Mesendoderm (in vitro differentiated cells): ENCODE measurements at regions not wholly inside any gene's neighbourhood (a gene's known extent, or its start where the extent isn't known, plus 50 kb on each side); places are given as distances from the start of the nearest gene placed in this dataset.
A peak's percentile ranks its signal among the peaks of the same experiment; 100 is the strongest.
"Not testable (repeated sequence)": the region's sequence is repeated elsewhere in the genome, so short reads cannot be mapped to it uniquely, and the experiment has no call there.

Experiments used
- DNase-seq: peaks from one replicate; pipeline ENCODE4 v3.0.0; 2013
- H2AK5ac ChIP-seq: 2 replicates; pipeline ENCODE4 v1.6.1; 2013; ENCODE audit warnings: low read length, inconsistent platforms
- H2BK120ac ChIP-seq: 2 replicates; pipeline ENCODE4 v1.6.1; 2013; ENCODE audit warnings: low read depth, mild to moderate bottlenecking, low read length, moderate library complexity, mixed read lengths
- H2BK15ac ChIP-seq: replicated peaks from 2 replicates; pipeline ENCODE4 v1.6.1; 2013; ENCODE audit warnings: low read depth, mild to moderate bottlenecking, moderate library complexity
- H2BK5ac ChIP-seq: 2 replicates; pipeline ENCODE4 v1.6.1; 2013; ENCODE audit warnings: low read length, inconsistent platforms
- H3K18ac ChIP-seq: 2 replicates; pipeline ENCODE4 v1.6.1; 2013; ENCODE audit warnings: mild to moderate bottlenecking, low read length, mixed read lengths
- H3K23ac ChIP-seq: one replicate; pipeline ENCODE4 v1.6.1; 2013; ENCODE audit warnings: low read length
- H3K27ac ChIP-seq: 2 replicates; pipeline ENCODE4 v1.5.1; 2013; ENCODE audit warnings: low read depth, mild to moderate bottlenecking, inconsistent platforms, low read length, moderate library complexity
- H3K27me3 ChIP-seq: 2 replicates; pipeline ENCODE4 v1.6.1; 2013; ENCODE audit warnings: low read length, control low read depth, mild to moderate bottlenecking, inconsistent platforms; ENCODE audit not compliant: insufficient read depth, poor library complexity
- H3K36me3 ChIP-seq: 2 replicates; pipeline ENCODE4 v1.6.1; 2013; ENCODE audit warnings: low read length, inconsistent platforms; ENCODE audit not compliant: control insufficient read depth, insufficient read depth
- H3K4ac ChIP-seq: one replicate; pipeline ENCODE4 v1.6.1; 2013; ENCODE audit warnings: low read depth, mild to moderate bottlenecking, low read length, moderate library complexity
- H3K4me1 ChIP-seq: 2 replicates; pipeline ENCODE4 v1.6.1; 2013; ENCODE audit warnings: low read depth, low read length, inconsistent platforms; ENCODE audit not compliant: control insufficient read depth
- H3K4me2 ChIP-seq: 2 replicates; pipeline ENCODE4 v1.6.1; 2013; ENCODE audit warnings: low read length
- H3K4me3 ChIP-seq: 2 replicates; pipeline ENCODE4 v1.5.1; 2013; ENCODE audit warnings: mild to moderate bottlenecking, low read length
- H3K56ac ChIP-seq: one replicate; pipeline ENCODE4 v1.6.1; 2013; ENCODE audit warnings: low read length
- H3K79me1 ChIP-seq: 2 replicates; pipeline ENCODE4 v1.6.1; 2013; ENCODE audit warnings: low read length, inconsistent platforms
- H3K79me2 ChIP-seq: 2 replicates; pipeline ENCODE4 v1.6.1; 2013; ENCODE audit warnings: mild to moderate bottlenecking, low read length; ENCODE audit not compliant: control insufficient read depth, insufficient read depth
- H3K9ac ChIP-seq: 2 replicates; pipeline ENCODE4 v1.6.1; 2013; ENCODE audit warnings: low read length, inconsistent platforms
- H4K5ac ChIP-seq: one replicate; pipeline ENCODE4 v1.6.1; 2013; ENCODE audit warnings: low read length
- H4K8ac ChIP-seq: one replicate; pipeline ENCODE4 v1.6.1; 2013; ENCODE audit warnings: low read depth, mild to moderate bottlenecking, control low read depth, low read length, moderate library complexity
- WGBS: extraction: QIAGEN DNeasy Blood & Tissue Kit; methylation state at CpG from one replicate; pipeline ENCODE4 v1.1.7; 2013; ENCODE audit warnings: low lambda C conversion rate, missing lambda C conversion rate; ENCODE audit not compliant: insufficient coverage; ENCODE audit errors: extremely low coverage; 5-methylcytosine and 5-hydroxymethylcytosine counted together

GRCh38 chr12:126932156-126932555 is 1334.8 kb upstream of the TMEM132C start:
- H3K27me3 ChIP-seq: no peaks in the 10 kb centered on the region
- no peak overlapping the region for H2BK15ac ChIP-seq
- H3K56ac ChIP-seq: no peak overlapping the region
- no peaks in the 10 kb centered on the region for H3K79me2 ChIP-seq
- H3K27ac ChIP-seq: no peak overlapping the region
- H3K4ac ChIP-seq: no peak overlapping the region
- no peak overlapping the region for H2AK5ac ChIP-seq
- no peaks in the 10 kb centered on the region for H3K36me3 ChIP-seq
- no peak overlapping the region for H3K23ac ChIP-seq
- no peak overlapping the region for H4K8ac ChIP-seq
- no CpG with 5 or more reads among the region's 1 CpG for WGBS
- H3K9ac ChIP-seq: no peak overlapping the region
- no peak overlapping the region for H3K4me3 ChIP-seq
- H2BK5ac ChIP-seq: no peak overlapping the region
- no peak overlapping the region for H3K18ac ChIP-seq
- DNase-seq: no peak
- no peak overlapping the region for H3K4me2 ChIP-seq
- H3K79me1 ChIP-seq: no peaks in the 10 kb centered on the region
- H2BK120ac ChIP-seq: no peak overlapping the region
- no peak overlapping the region for H4K5ac ChIP-seq
- no peaks in the 10 kb centered on the region for H3K4me1 ChIP-seq

GRCh38 chr12:126935435-126935834 is 1331.5 kb upstream of the TMEM132C start:
- H2BK15ac ChIP-seq: no peak overlapping the region
- H3K79me1 ChIP-seq: no peaks in the 10 kb centered on the region
- WGBS: no CpG with 5 or more reads among the region's 4 CpGs
- H3K56ac ChIP-seq: no peak overlapping the region
- no peak overlapping the region for H2BK5ac ChIP-seq
- H4K8ac ChIP-seq: no peak overlapping the region
- no peak overlapping the region for H2AK5ac ChIP-seq
- no peaks in the 10 kb centered on the region for H3K4me1 ChIP-seq
- H3K27me3 ChIP-seq: no peaks in the 10 kb centered on the region
- no peaks in the 10 kb centered on the region for H3K36me3 ChIP-seq
- no peak overlapping the region for H3K23ac ChIP-seq
- no peak overlapping the region for H3K27ac ChIP-seq
- H3K79me2 ChIP-seq: no peaks in the 10 kb centered on the region
- H3K18ac ChIP-seq: no peak overlapping the region
- no peak overlapping the region for H4K5ac ChIP-seq
- H3K4me3 ChIP-seq: no peak overlapping the region
- no peak overlapping the region for H3K9ac ChIP-seq
- no peak overlapping the region for H2BK120ac ChIP-seq
- DNase-seq: no peak
- H3K4ac ChIP-seq: no peak overlapping the region
- H3K4me2 ChIP-seq: no peak overlapping the region

GRCh38 chr12:126936181-126936851 is 1330.7 kb upstream of the TMEM132C start:
- H3K27ac ChIP-seq: no peak overlapping the region
- H3K79me2 ChIP-seq: no peaks in the 10 kb centered on the region
- no peak overlapping the region for H3K4ac ChIP-seq
- no peak overlapping the region for H4K8ac ChIP-seq
- H3K4me1 ChIP-seq: no peaks in the 10 kb centered on the region
- H2BK5ac ChIP-seq: no peak overlapping the region
- H2BK15ac ChIP-seq: no peak overlapping the region
- H3K36me3 ChIP-seq: no peaks in the 10 kb centered on the region
- H4K5ac ChIP-seq: no peak overlapping the region
- no peak overlapping the region for H3K9ac ChIP-seq
- no peaks in the 10 kb centered on the region for H3K79me1 ChIP-seq
- DNase-seq: peak; percentile 4
- H2BK120ac ChIP-seq: no peak overlapping the region
- H3K23ac ChIP-seq: no peak overlapping the region
- H3K27me3 ChIP-seq: no peaks in the 10 kb centered on the region
- no peak overlapping the region for H3K18ac ChIP-seq
- WGBS: no CpG with 5 or more reads among the region's 11 CpGs
- no peak overlapping the region for H3K4me3 ChIP-seq
- H2AK5ac ChIP-seq: no peak overlapping the region
- H3K4me2 ChIP-seq: no peak overlapping the region
- no peak overlapping the region for H3K56ac ChIP-seq

- Histone ChIP-seq H3K27me3 (no peaks in the 10 kb centered on the region), H3K27ac (no peak overlapping the region), H2AK5ac (no peak overlapping the region), H3K56ac (no peak overlapping the region), H3K79me2 (no peaks in the 10 kb centered on the region), H3K79me1 (no peaks in the 10 kb centered on the region), H4K5ac (no peak overlapping the region), H3K4me3 (no peak overlapping the region), H3K36me3 (no peaks in the 10 kb centered on the region), H2BK15ac (no peak overlapping the region), H3K9ac (no peak overlapping the region), H3K23ac (no peak overlapping the region), H3K18ac (no peak overlapping the region), H2BK120ac (no peak overlapping the region), H2BK5ac (no peak overlapping the region), H4K8ac (no peak overlapping the region), H3K4me1 (no peaks in the 10 kb centered on the region), H3K4me2 (no peak overlapping the region), H3K4ac (no peak overlapping the region)
- no CpG with 5 or more reads among the region's 1 CpG for WGBS
- DNase-seq: no peak
Observed at GRCh38 chr12:126937431-126937830, 1329.5 kb upstream of the TMEM132C start.

- no CpG with 5 or more reads among the region's 6 CpGs for WGBS
- no peak overlapping the region for H3K4ac ChIP-seq
- no peaks in the 10 kb centered on the region for H3K27me3 ChIP-seq
Observed at GRCh38 chr12:126944684-126945083, 1322.3 kb upstream of the TMEM132C start.

GRCh38 chr12:126946958-126947357 is 1320.0 kb upstream of the TMEM132C start:
- H2BK120ac ChIP-seq, H2BK5ac ChIP-seq, H3K27ac ChIP-seq, H4K5ac ChIP-seq, H3K56ac ChIP-seq, H3K79me1 ChIP-seq, H3K23ac ChIP-seq, H4K8ac ChIP-seq, H3K27me3 ChIP-seq, H3K4me1 ChIP-seq, H3K36me3 ChIP-seq, H3K18ac ChIP-seq, H3K9ac ChIP-seq, DNase-seq, H3K4ac ChIP-seq, H2BK15ac ChIP-seq, H2AK5ac ChIP-seq, H3K4me3 ChIP-seq, H3K4me2 ChIP-seq, H3K79me2 ChIP-seq: not testable (repeated sequence)
- WGBS: no CpG with 5 or more reads among the region's 7 CpGs

More at GRCh38 chr12:126944684-126945083, 1322.3 kb upstream of the TMEM132C start:
- Histone ChIP-seq H3K18ac (no peak overlapping the region), H2AK5ac (no peak overlapping the region), H3K23ac (no peak overlapping the region), H4K5ac (no peak overlapping the region), H2BK15ac (no peak overlapping the region), H3K9ac (no peak overlapping the region), H2BK5ac (no peak overlapping the region), H3K27ac (no peak overlapping the region), H3K4me1 (no peaks in the 10 kb centered on the region), H3K4me3 (no peak overlapping the region), H3K79me1 (no peaks in the 10 kb centered on the region), H3K56ac (no peak overlapping the region), H4K8ac (no peak overlapping the region), H3K36me3 (no peaks in the 10 kb centered on the region), H3K79me2 (no peaks in the 10 kb centered on the region), H2BK120ac (no peak overlapping the region), H3K4me2 (no peak overlapping the region)
- DNase-seq: peak; percentile 16
